B cell (primary cell): ENCODE measurements at regions not wholly inside any gene's neighbourhood (a gene's known extent, or its start where the extent isn't known, plus 50 kb on each side); places are given as distances from the start of the nearest gene placed in this dataset.

Source experiments
- CTCF ChIP-seq: fragments of 200-600 bp; IDR thresholded peaks from one replicate; pipeline ENCODE4 v1.8.0; 2022; ENCODE audit warnings: antibody characterized with exemption, mild to moderate bottlenecking
- EZH2 ChIP-seq: IDR thresholded peaks from 2 replicates; pipeline ENCODE4 v1.6.1; 2012; ENCODE audit warnings: borderline replicate concordance, low read depth, mild to moderate bottlenecking, moderate library complexity, low read length; ENCODE audit not compliant: insufficient read depth, poor library complexity, severe bottlenecking

GRCh38 chr4:95732061-95732460, 107.8 kb upstream of the PDHA2 start:
- TF ChIP-seq CTCF (no peak), EZH2 (no peak)
